GM13977 (cell line): ENCODE measurements at regions not wholly inside any gene's neighbourhood (a gene's known extent, or its start where the extent isn't known, plus 50 kb on each side); places are given as distances from the start of the nearest gene placed in this dataset.

ENCODE experiments used
- DNase-seq: peaks from one replicate; pipeline ENCODE4 v3.0.0; 2012; ENCODE audit warnings: low spot score
- in situ Hi-C: fragments of 300-500 bp; cut with MboI; formaldehyde crosslinking; loops from one replicate; pipeline ENCODE4 v1.12.0; 2022; ENCODE audit warnings: low sequenced_read_pairs, low pct_unique_long_range_greater_than_20kb, mixed read lengths, inconsistent platforms; ENCODE audit not compliant: unreplicated experiment
- TF ChIP-seq, protein P1 (sequence below): IDR thresholded peaks from 2 replicates; pipeline ENCODE4 v1.5.1; 2012; ENCODE audit warnings: mild to moderate bottlenecking, control low read depth; ENCODE audit not compliant: insufficient read depth; ENCODE audit errors: extremely low read depth, missing control alignments

DNA sequence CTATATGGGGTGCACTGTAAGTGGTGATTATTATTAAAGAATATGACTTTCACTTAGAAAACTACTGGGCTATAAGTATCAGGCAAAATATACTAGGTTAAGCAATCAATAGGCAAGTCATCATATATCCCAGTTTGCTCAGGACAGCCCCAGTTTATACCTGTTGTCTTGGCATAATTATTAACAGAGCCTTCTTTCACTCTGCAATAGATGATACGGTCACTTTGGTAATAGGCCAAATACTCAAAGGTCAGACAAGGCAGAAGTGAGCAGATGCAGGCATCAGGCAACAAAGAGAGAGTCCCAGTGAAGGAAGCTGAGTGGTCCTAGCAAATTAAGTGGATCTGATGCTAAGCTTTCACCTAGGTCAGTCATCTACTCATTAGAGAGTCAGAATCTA, 599.9 kb downstream of the LMO4 start:
- TF ChIP-seq, protein P1, sequence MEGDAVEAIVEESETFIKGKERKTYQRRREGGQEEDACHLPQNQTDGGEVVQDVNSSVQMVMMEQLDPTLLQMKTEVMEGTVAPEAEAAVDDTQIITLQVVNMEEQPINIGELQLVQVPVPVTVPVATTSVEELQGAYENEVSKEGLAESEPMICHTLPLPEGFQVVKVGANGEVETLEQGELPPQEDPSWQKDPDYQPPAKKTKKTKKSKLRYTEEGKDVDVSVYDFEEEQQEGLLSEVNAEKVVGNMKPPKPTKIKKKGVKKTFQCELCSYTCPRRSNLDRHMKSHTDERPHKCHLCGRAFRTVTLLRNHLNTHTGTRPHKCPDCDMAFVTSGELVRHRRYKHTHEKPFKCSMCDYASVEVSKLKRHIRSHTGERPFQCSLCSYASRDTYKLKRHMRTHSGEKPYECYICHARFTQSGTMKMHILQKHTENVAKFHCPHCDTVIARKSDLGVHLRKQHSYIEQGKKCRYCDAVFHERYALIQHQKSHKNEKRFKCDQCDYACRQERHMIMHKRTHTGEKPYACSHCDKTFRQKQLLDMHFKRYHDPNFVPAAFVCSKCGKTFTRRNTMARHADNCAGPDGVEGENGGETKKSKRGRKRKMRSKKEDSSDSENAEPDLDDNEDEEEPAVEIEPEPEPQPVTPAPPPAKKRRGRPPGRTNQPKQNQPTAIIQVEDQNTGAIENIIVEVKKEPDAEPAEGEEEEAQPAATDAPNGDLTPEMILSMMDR: no peak
- no peak for DNase-seq
- in situ Hi-C loops: loop anchor here (25.0 kb wide), 1 partner anchor 791 kb away; no protein-coding TSS in a partner anchor

DNA sequence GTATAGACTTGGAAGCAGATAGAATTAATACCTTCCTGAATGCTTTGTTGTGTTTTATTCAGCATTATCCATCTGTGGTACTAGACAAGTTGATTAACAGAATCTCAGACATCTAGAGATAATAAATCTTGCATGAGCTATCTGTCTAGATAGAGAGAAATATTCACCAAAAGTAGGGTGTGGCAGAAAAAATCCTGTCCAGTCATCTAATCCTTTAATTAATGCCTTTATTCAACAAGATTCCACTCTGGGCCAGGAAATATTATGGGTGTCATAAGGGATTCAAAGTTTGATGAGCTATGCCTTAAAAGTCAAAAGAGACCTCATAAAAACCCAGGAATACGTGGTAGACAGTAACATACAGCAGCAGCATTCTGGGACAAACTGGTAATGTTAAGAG, 601.2 kb downstream of the LMO4 start:
- in situ Hi-C loops: loop anchor here (25.0 kb wide), 1 partner anchor 793 kb away; no protein-coding TSS in a partner anchor
- DNase-seq: no peak
- TF ChIP-seq, protein P1: no peak

DNA sequence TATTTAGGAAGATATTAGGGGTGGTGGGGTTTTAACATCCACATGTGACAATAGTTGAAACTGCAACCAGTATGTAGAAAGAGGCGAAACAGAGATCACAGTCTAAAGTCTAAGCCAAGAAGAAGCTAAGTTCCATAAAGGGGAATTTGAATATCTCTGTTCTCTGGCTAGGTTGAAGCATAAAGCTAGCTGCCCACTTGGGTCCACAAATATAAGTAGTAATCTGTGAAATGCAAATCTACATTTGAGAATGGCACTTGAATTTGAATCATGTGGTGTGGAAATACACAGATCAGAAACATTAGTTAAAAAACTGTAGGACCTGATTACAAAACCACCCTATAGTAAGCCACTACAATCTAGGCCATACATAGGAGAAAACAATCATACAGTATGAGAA, 602.1 kb downstream of the LMO4 start:
- in situ Hi-C loops: loop anchor here (25.0 kb wide), 1 partner anchor 793 kb away; no protein-coding TSS in a partner anchor

DNA sequence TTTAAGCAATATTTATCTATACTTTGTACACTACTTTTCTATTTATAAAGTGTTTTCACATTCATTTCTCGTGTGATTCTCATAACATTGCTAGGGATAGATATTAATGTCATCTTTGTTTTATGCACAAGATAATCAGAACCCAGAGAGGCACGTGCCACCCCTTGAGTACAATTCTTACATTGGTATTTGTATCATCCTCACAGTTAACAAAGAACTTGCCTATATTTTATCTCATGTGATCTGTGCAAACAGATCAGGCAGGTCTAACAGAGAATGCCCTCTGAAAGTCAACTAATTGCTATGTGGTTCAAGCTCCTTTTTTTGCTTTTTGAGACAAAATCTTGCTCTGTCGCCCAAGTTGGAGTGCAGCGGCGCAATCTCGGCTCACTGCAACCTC, 604.5 kb downstream of the LMO4 start:
- in situ Hi-C loops: loop anchor here (25.0 kb wide), 1 partner anchor 796 kb away; no protein-coding TSS in a partner anchor
- DNase-seq: no peak
- TF ChIP-seq, protein P1: no peak

More for the DNA sequence above, 602.1 kb downstream of the LMO4 start:
- no peak for DNase-seq
- TF ChIP-seq, protein P1: no peak

DNA sequence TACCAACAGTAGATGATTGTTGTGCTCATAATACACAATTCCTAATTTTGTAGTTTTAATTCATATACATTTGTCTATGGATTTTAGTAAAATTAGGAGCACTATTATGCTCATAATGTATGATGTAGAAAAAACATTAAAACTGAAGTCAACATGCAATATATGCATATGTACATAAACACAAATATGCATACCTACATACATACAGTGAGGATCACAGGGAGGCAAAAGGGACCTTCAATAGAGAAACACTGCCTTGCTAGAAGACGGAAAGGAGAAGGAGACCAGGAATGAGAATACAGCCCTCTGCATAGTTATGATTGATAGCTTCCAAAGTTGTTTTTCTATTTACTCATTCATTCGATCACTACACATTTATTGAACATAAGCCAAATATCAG, 606.5 kb downstream of the LMO4 start:
- in situ Hi-C loops: loop anchor here (25.0 kb wide), 1 partner anchor 798 kb away; no protein-coding TSS in a partner anchor
- TF ChIP-seq, protein P1: no peak
- DNase-seq: no peak

DNA sequence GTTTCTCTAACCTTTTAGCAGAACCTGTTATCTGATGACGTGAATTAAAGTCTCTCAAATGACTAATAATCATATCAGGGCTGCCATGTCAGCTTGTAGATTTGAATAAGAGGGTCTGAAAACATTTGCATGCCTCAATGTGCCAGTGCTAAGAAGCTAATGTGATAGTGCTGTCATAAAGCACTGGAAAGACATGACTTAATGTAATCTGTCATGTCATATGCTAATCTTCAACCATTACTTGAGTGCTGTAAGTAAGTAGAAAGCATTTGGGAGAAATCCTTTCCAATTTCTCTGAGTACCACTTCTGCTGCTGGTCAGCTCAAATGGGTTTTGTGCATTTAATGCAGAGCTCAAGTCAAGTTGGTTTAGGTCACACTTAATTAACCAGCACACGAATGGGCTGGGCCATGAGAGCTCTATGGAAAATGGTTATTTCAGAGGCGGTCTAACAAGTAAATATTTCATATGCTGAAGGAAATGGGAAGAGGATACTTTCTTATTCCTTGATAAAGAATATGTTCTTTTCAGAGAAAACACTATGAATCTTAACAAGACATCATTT, 609.2 kb downstream of the LMO4 start:
- TF ChIP-seq, protein P1: no peak
- in situ Hi-C loops: loop anchor here (25.0 kb wide), 1 partner anchor 801 kb away; no protein-coding TSS in a partner anchor
- DNase-seq: no peak
